Glutamatergic neuron (in vitro differentiated cells): ENCODE measurements at regions not wholly inside any gene's neighbourhood (a gene's known extent, or its start where the extent isn't known, plus 50 kb on each side); places are given as distances from the start of the nearest gene placed in this dataset.
A peak's percentile ranks its signal among the peaks of the same experiment; 100 is the strongest.

Experiments used
- DNase-seq: peaks from one replicate; pipeline ENCODE4 v3.0.0; 2022
- H3K27ac Mint-ChIP-seq: one replicate; pipeline ENCODE4 v1.8.0; 2020; ENCODE audit warnings: mild to moderate bottlenecking, mixed read lengths, inconsistent platforms; ENCODE audit not compliant: unreplicated experiment
- H3K27me3 Mint-ChIP-seq: one replicate; pipeline ENCODE4 v1.8.0; 2020; ENCODE audit warnings: mild to moderate bottlenecking, moderate library complexity, mixed read lengths, inconsistent platforms; ENCODE audit not compliant: unreplicated experiment
- H3K36me3 Mint-ChIP-seq: one replicate; pipeline ENCODE4 v1.8.0; 2020; ENCODE audit warnings: mild to moderate bottlenecking, mixed read lengths, inconsistent platforms; ENCODE audit not compliant: unreplicated experiment
- H3K4me1 Mint-ChIP-seq: one replicate; pipeline ENCODE4 v1.8.0; 2020; ENCODE audit warnings: mild to moderate bottlenecking, low read depth, mixed read lengths, inconsistent platforms; ENCODE audit not compliant: unreplicated experiment
- H3K4me3 Mint-ChIP-seq: one replicate; pipeline ENCODE4 v1.8.0; 2020; ENCODE audit warnings: mild to moderate bottlenecking, mixed read lengths, inconsistent platforms; ENCODE audit not compliant: unreplicated experiment
- H3K9me3 Mint-ChIP-seq: one replicate; pipeline ENCODE4 v1.8.0; 2020; ENCODE audit warnings: mild to moderate bottlenecking, moderate library complexity, mixed read lengths, inconsistent platforms; ENCODE audit not compliant: unreplicated experiment
- TF ChIP-seq, protein P1 (sequence below): fragments of 200-600 bp; sonication (generic); IDR thresholded peaks from one replicate; pipeline ENCODE4 v1.5.0; 2021; ENCODE audit not compliant: partially characterized antibody, unreplicated experiment

DNA sequence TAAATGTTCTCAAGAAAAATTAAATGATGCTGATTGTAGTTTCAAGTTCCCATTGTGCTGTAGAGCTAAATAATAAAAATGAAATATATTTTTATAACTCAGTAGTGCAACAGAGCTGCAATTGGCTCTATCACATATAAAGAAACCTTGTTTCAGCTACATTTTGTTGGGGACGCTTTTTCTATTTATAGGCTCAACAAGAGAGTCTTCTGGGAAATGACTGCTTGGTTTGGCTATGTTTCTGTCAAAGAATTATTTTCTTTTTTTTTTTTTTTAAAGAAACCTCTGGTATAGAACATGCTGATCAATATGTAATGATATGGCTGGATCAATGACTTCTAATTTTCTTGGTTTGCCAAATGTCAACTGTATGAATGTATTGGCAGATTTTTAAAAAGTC lies 76.5 kb downstream of the OTOL1 start:
- H3K27ac Mint-ChIP-seq: no peak overlapping the region
- no peak overlapping the region for H3K4me3 Mint-ChIP-seq
- TF ChIP-seq, protein P1, sequence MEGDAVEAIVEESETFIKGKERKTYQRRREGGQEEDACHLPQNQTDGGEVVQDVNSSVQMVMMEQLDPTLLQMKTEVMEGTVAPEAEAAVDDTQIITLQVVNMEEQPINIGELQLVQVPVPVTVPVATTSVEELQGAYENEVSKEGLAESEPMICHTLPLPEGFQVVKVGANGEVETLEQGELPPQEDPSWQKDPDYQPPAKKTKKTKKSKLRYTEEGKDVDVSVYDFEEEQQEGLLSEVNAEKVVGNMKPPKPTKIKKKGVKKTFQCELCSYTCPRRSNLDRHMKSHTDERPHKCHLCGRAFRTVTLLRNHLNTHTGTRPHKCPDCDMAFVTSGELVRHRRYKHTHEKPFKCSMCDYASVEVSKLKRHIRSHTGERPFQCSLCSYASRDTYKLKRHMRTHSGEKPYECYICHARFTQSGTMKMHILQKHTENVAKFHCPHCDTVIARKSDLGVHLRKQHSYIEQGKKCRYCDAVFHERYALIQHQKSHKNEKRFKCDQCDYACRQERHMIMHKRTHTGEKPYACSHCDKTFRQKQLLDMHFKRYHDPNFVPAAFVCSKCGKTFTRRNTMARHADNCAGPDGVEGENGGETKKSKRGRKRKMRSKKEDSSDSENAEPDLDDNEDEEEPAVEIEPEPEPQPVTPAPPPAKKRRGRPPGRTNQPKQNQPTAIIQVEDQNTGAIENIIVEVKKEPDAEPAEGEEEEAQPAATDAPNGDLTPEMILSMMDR: no peak
- no peak for DNase-seq
- no peaks in the 10 kb centered on the region for H3K27me3 Mint-ChIP-seq
- H3K9me3 Mint-ChIP-seq: no peaks in the 10 kb centered on the region
- H3K4me1 Mint-ChIP-seq: peaks cover 21% of the 10 kb centered on the region
- H3K36me3 Mint-ChIP-seq: no peaks in the 10 kb centered on the region

DNA sequence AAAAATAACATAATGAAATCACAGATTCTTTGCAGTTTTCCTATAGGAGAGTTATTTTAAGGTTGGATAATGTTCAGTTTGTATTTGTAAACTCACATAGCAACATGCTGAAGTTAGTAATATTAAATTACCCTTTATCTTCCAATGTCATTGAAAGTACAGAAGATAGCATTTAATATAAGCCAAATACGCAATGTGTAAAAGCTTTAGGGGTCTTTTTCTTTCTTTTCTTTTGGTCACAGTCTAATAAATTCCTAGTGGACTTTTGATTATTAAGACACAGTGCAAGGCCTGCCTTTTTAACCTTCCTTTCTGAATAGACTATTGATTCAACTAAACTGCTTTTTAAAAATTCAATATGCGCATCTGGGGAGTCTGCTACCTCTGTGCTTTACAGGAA lies 79.3 kb downstream of the OTOL1 start:
- Mint-ChIP-seq H3K36me3 (no peaks in the 10 kb centered on the region), H3K27me3 (no peaks in the 10 kb centered on the region), H3K4me1 (peaks cover 23% of the 10 kb centered on the region), H3K4me3 (no peak overlapping the region), H3K27ac (no peak overlapping the region), H3K9me3 (no peaks in the 10 kb centered on the region)
- TF ChIP-seq, protein P1: no peak
- DNase-seq: no peak

DNA sequence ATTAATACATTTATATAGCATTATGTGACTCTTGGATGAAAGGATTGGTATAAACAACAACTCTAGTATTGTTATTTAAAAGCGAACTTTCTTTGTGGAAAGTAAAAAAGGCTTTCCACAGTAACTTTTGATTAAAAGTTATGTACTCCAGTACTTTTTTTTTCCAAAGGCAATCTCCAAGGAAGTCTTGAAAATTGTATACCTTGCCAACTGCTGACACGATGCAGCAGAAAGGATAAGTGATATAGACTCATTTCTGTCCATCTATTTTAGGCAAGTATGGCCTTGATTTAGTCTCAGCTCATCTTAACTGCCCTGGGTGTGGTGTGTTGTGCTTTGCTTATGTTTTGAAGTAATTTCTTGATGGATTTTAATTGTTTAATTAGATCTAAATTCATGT lies 79.7 kb downstream of the OTOL1 start:
- peak overlapping the region; percentile 61 for H3K4me3 Mint-ChIP-seq
- no peak for DNase-seq
- H3K27me3 Mint-ChIP-seq: no peaks in the 10 kb centered on the region
- H3K27ac Mint-ChIP-seq: peak overlapping the region; percentile 88
- no peaks in the 10 kb centered on the region for H3K36me3 Mint-ChIP-seq
- H3K9me3 Mint-ChIP-seq: no peaks in the 10 kb centered on the region
- peaks cover 23% of the 10 kb centered on the region for H3K4me1 Mint-ChIP-seq
- TF ChIP-seq, protein P1: no peak

DNA sequence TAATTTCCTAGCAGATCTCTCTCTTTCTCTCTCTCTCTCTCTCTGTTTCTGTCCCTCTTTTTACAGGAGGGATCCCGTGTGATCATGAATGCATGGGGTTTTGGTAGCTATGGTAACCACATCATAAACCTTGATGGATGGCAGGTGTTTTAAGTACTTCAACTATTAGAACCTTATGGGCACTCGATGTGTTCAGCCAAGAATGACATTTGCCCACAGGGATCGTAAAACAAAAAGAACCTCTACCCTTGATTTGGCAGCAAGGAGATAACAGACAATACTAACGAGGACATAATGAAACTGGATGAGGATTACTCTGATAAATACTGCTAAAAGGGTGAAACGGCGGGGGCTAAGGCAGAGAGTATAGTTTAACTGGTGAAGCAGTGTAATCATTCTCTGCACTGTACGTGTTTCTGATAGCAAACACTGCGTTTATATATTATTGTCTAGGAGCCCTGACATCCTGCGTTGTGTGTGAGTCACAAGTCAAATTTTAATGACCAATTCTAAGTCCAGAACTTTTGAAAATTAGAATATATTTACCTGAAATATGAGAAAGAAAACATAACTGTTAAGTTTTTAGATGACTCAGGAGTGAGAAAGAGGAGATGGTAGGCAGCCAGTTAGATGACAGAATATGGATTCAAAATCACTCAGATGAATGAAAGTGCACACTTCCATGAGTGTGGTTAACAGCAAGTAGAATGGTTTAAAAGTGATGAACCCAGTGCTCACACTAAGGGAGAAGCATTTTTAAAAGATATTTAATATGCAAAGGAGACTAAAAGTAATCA lies 80.3 kb downstream of the OTOL1 start:
- Mint-ChIP-seq H3K9me3 (no peaks in the 10 kb centered on the region), H3K27me3 (no peaks in the 10 kb centered on the region), H3K4me3 (peak overlapping the region; percentile 61), H3K36me3 (no peaks in the 10 kb centered on the region), H3K4me1 (peaks cover 23% of the 10 kb centered on the region), H3K27ac (peak overlapping the region; percentile 88)
- no peak for DNase-seq
- TF ChIP-seq, protein P1: no peak

DNA sequence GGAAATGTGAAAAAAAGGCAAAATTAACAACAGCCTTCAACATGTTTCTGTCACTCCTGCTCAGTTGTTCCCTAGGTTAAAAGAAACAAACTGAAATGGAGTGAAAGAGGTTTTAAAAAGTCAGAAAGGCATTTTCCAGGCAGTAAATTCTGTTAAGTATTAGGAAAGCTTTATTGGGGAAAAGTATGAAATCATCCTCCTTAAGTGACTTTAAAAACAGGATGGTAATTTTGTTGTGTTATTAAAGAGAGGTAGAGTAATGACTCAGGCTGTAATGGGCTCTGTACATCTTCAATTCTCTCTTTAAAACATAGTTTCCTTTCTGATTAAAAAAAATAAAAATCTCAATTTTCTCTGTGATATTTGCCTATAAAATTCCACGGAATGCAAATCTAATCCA lies 81.1 kb downstream of the OTOL1 start:
- Mint-ChIP-seq H3K9me3 (no peaks in the 10 kb centered on the region), H3K27me3 (no peaks in the 10 kb centered on the region), H3K27ac (peak overlapping the region; percentile 88), H3K36me3 (no peaks in the 10 kb centered on the region), H3K4me1 (peaks cover 21% of the 10 kb centered on the region), H3K4me3 (no peak overlapping the region)
- TF ChIP-seq, protein P1: no peak
- no peak for DNase-seq
